ENCODE measurements at regions not wholly inside any gene's neighbourhood (a gene's known extent, or its start where the extent isn't known, plus 50 kb on each side); places are given as distances from the start of the nearest gene placed in this dataset.
"Not testable (repeated sequence)": the region's sequence is repeated elsewhere in the genome, so short reads cannot be mapped to it uniquely, and the experiment has no call there.

- in situ Hi-C loops (cut with MboI; ENCODE audit: low pct_unique_long_range_greater_than_20kb, low sequenced_read_pairs) = no loop called here
- DNase-seq = no peak
Observed at GRCh38 chr5:26104175-26104574, 934.2 kb downstream of the CDH9 start.

- in situ Hi-C loops (cut with MboI; ENCODE audit: low pct_unique_long_range_greater_than_20kb, low sequenced_read_pairs) = no loop called here
- no peak for DNase-seq
Observed at GRCh38 chr5:26060212-26060611, 978.2 kb downstream of the CDH9 start.

DNA sequence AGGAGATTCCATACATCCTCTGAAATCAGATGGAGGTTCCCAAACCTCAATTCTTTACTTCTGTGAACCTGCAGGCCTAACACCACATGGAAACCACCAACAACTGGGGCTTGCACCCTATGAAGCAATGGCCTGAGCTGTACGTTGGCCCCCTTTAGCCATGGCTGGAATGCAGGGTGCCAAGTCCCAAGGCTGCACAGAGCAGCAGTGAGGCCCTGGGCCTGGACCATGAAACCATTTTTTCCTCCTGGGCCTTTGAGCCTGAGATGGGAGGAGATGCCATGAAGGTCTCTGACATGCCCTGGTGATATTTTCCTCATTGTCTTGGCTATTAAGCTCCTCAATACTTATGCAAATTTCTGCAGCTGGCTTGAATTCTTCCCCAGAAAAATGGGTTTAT lies 983.8 kb downstream of the CDH9 start:
- DNase-seq = no peak
- in situ Hi-C loops (cut with MboI; ENCODE audit: low pct_unique_long_range_greater_than_20kb, low sequenced_read_pairs) = no loop called here

DNA sequence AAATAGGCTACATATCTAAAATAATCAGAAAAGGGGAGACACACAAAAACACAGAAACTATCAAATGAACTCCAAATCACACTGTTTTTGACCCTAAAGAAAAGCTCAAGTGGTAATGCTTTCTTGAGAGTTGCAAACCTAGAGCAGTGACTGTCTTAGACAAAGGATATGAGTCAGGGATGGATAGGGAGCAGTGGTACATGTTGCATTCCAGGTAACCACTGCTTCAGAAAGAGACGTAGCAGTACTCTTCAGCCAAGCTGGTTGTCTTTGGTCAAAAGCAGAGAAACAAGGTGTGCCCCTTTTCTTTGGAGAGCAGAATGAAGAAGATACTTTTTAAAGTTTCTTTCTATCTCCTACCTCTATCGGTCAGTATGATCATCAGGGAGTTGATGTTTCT lies 1003.6 kb downstream of the CDH9 start:
- no peak for DNase-seq
- in situ Hi-C loops (cut with MboI; ENCODE audit: low pct_unique_long_range_greater_than_20kb, low sequenced_read_pairs) = no loop called here

DNA sequence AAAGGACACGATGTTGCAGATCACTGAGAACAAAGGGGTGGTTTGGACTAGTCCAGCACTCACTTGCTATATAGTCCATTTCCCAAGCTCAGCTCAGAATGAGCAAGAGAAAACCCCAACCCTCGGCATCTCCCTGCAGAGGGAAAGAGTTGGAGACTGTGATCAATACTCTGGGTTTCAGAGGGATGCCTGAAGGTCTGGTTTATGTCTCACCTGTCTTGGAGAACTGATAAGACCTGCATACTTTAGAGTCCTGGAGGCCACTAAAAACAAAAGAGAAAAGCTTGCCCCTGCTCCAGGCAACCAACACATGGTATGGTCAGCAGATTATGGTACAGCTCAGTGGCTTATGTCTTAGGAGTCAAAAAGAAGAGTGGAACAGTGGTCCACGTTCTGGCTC lies 1006.9 kb downstream of the CDH9 start:
- in situ Hi-C loops (cut with MboI; ENCODE audit: low pct_unique_long_range_greater_than_20kb, low sequenced_read_pairs) = no loop called here

GRCh38 chr5:26026044-26026443 lies 1012.3 kb downstream of the CDH9 start:
- in situ Hi-C loops (cut with MboI; ENCODE audit: low pct_unique_long_range_greater_than_20kb, low sequenced_read_pairs) = no loop called here

More for the DNA sequence above, 1006.9 kb downstream of the CDH9 start:
- DNase-seq = no peak

DNA sequence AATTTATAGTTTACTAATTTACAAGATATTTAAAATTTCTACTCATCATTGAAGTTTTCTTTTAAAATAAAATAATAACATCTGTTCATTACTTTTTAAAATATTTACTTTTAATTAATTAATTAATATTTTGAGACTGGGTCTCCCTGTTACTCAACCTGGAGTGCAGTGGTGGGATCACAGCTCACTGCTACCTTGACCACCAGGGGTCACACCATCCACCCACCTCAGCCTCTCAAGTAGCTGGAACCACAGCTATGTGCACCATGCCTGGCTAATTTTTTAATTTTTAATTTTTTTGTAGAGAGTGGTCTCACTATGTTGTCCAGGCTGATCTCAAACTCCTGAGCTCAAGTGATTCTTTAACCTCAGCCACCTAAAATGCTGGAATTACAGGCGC lies 1013.6 kb downstream of the CDH9 start:
- in situ Hi-C loops (cut with MboI; ENCODE audit: low pct_unique_long_range_greater_than_20kb, low sequenced_read_pairs) = no loop called here
- DNase-seq = peak; percentile 1

More at GRCh38 chr5:26026044-26026443, 1012.3 kb downstream of the CDH9 start:
- DNase-seq = no peak

DNA sequence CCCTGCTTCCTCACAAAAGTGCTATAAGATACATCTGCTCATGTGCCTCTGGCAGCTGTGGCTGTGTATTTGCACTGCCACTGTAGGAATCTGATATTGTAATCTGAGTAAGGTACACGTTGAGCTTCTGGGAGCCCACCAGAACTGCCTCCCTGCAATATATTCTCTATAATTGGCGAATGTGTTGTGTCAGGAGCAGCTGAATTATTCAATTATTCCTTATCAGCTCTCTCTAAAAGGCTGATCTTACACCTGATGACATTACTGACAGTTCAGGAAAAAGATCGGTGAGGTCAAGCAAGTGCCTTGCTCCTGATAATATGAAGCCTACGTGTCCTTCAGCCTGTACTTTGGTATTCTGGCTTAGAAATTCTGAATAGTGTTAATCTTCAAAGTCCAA lies 1015.0 kb downstream of the CDH9 start:
- in situ Hi-C loops (cut with MboI; ENCODE audit: low pct_unique_long_range_greater_than_20kb, low sequenced_read_pairs) = no loop called here

DNA sequence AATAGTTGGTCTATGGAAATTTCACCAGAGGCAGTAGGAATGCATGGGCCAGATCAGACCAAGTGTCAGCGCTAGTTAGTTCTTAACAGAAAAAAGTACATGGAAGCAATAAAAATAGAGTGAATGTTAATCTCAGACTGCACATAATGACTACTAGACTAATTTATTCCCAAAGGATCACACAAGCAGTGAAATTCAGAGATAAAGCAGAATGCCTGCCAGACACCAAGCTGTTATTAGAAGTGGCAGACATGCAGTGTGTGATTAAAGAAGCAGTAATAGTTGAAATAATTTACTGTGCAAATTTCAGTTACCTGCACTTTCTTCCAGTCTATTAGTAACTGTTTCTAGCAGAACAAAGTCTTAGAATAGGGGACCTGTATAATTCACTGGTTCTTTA lies 1024.2 kb downstream of the CDH9 start:
- in situ Hi-C loops (cut with MboI; ENCODE audit: low pct_unique_long_range_greater_than_20kb, low sequenced_read_pairs) = no loop called here
- DNase-seq = no peak

More for the DNA sequence above, 1015.0 kb downstream of the CDH9 start:
- DNase-seq = no peak

GRCh38 chr5:26012078-26012477 lies 1026.3 kb downstream of the CDH9 start:
- in situ Hi-C loops (cut with MboI; ENCODE audit: low pct_unique_long_range_greater_than_20kb, low sequenced_read_pairs) = no loop called here
- no peak for DNase-seq

DNA sequence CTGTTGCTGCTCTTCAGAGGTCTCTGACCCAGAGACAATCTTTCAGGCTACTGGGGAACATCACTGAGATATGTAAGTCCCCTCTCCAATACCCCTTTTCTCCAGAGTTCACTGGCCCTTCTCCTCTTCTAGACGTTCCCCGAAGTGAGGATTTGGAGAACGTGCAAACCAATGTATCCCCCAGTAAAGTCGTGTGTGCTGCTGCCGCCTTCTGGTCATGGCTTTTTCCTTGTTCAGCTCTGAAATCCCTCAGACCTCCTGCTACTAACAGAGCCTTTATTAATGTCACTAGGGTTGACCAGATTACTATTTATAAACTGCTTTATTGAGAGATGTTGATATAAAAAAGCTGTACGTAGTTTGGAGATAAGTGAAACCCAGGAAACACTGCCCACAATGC lies 1028.6 kb downstream of the CDH9 start:
- DNase-seq = no peak
- in situ Hi-C loops (cut with MboI; ENCODE audit: low pct_unique_long_range_greater_than_20kb, low sequenced_read_pairs) = no loop called here

DNA sequence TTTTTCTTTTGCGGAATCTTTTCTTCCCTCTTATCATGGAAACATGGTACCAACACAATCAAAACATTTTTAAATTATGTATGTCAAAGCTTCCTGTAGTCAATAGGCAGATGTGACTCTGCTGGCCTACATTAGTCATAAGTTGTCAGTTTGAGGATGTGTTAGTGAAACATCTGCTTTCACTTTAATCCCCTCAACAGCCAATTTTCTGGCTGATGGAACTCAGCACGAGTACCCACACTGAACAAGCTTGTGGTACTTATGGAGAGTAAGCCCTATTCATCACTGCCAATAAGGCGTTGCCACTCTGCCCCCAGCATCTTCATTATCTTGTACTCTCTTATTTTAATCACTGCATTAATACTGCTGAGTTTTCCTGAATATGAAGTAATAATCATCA lies 1034.4 kb downstream of the CDH9 start:
- in situ Hi-C loops (cut with MboI; ENCODE audit: low pct_unique_long_range_greater_than_20kb, low sequenced_read_pairs) = no loop called here
- no peak for DNase-seq

- no peak for DNase-seq
- in situ Hi-C loops (cut with MboI; ENCODE audit: low pct_unique_long_range_greater_than_20kb, low sequenced_read_pairs) = no loop called here
Observed at GRCh38 chr5:25995209-25995608, 1043.2 kb downstream of the CDH9 start.

DNA sequence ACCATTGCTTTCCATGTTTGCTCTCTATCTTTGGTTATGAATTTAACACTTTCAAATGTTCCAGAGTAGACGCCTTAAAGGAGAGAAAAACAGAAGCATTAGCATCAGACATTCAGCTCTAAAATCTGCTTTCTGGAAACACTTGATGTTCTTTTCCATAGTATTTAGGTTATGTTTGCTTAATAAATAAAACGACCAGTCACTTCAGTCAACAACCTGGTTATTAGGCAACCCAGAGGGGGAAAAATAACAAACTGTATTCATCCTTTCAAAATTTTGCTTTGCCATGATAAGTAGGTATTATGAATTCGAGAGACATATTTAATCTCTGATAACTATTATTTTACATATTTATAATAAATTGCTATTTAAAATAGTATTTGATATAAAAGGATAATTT lies 1044.7 kb downstream of the CDH9 start:
- no peak for DNase-seq
- in situ Hi-C loops (cut with MboI; ENCODE audit: low pct_unique_long_range_greater_than_20kb, low sequenced_read_pairs) = no loop called here

GRCh38 chr5:25991639-25992038 lies 1046.7 kb downstream of the CDH9 start:
- no peak for DNase-seq
- in situ Hi-C loops (cut with MboI; ENCODE audit: low pct_unique_long_range_greater_than_20kb, low sequenced_read_pairs) = no loop called here

GRCh38 chr5:25990771-25991170 lies 1047.6 kb downstream of the CDH9 start:
- in situ Hi-C loops (cut with MboI; ENCODE audit: low pct_unique_long_range_greater_than_20kb, low sequenced_read_pairs) = no loop called here
- no peak for DNase-seq

- DNase-seq = no peak
- in situ Hi-C loops (cut with MboI; ENCODE audit: low pct_unique_long_range_greater_than_20kb, low sequenced_read_pairs) = no loop called here
Observed at GRCh38 chr5:25979086-25979485, 1059.3 kb downstream of the CDH9 start.

- in situ Hi-C loops (cut with MboI; ENCODE audit: low pct_unique_long_range_greater_than_20kb, low sequenced_read_pairs) = no loop called here
- DNase-seq = no peak
Observed at GRCh38 chr5:25975885-25976284, 1062.5 kb downstream of the CDH9 start.

DNA sequence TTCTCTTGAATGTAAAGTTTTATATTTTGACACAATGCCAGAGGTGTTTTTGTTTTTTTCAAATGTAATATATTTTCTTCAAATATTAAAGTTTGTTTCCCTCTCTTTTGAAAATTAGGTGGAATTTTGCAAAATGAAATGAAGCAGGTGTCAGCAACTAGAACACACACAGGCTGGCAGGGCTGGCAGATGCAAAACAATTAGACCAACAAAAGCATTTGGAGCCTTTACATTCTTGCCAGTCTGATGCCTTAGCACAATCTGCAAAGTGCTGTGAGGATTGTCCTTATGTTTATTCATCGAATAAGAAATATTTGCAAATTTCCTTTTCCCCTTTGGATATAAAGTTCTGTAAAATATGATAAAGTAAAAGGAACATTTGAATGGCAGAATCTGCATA lies 1063.9 kb downstream of the CDH9 start:
- DNase-seq = no peak
- in situ Hi-C loops (cut with MboI; ENCODE audit: low pct_unique_long_range_greater_than_20kb, low sequenced_read_pairs) = no loop called here

DNA sequence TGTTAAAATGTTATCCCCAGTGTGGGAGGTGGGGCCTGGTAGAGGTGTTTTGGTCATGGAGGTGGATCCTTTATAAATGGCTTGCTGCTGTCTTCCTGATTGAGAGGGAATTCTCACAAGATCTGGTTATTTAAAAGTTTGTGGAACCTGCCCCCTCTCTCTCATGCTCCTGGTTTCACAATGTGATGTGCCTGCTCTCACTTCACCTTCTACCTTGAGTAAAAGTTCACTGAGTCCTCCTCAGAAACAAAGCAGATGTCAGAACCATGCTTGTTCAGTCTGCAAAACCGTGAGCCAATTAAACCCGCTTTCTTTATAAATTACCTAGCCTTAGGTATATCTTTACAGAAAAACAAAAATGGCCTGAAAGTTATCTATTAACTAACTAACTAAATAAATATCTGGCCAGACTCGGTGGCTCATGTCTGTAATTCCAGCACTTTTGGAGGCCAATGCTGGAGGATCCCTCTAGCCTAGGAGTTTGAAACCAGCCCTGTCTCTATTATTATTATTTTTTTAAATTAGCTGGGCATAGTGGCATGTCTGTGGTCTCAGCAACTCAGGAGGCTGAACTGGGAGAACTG lies 1067.4 kb downstream of the CDH9 start:
- in situ Hi-C loops (cut with MboI; ENCODE audit: low pct_unique_long_range_greater_than_20kb, low sequenced_read_pairs) = no loop called here
- no peak for DNase-seq

GRCh38 chr5:25969042-25969441 lies 1069.3 kb downstream of the CDH9 start:
- in situ Hi-C loops (cut with MboI; ENCODE audit: low pct_unique_long_range_greater_than_20kb, low sequenced_read_pairs); DNase-seq: not testable (repeated sequence)

DNA sequence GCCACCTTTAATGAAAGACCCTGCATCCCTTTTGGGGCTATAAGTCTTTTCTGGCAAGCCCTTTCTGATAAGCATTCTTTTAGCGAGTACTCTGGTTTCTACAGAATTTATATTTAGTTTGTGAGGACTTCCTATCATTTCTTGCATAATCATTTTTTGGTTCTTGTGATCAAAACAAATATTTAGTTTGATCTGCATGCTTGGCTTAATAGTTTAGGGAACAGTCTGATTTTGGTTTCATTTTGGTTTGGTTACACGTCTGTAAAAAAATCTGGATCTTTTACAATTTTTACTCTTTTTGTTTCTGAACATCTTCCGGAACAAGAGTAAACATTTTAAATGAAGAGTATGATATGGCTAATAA lies 1074.4 kb downstream of the CDH9 start:
- in situ Hi-C loops (cut with MboI; ENCODE audit: low pct_unique_long_range_greater_than_20kb, low sequenced_read_pairs) = no loop called here
- no peak for DNase-seq

Measured in KBM-7 (cell line).